Endothelial cell of umbilical vein (primary cell): ENCODE measurements at regions not wholly inside any gene's neighbourhood (a gene's known extent, or its start where the extent isn't known, plus 50 kb on each side); places are given as distances from the start of the nearest gene placed in this dataset.
"Not testable (repeated sequence)": the region's sequence is repeated elsewhere in the genome, so short reads cannot be mapped to it uniquely, and the experiment has no call there.

ENCODE experiments used
- BruUV-seq: library from RNA; stranded (reverse); fragments of 400-500 nt; replicated peaks from 2 replicates; lab custom pipeline; 2021; lab: Mats Ljungman, UMichigan
- CTCF ChIA-PET: fragments of 300-600, 350-600 bp; sonication (Branson Sonifier 250); formaldehyde crosslinking; loops from one replicate; lab custom pipeline; 2021; ENCODE audit warnings: antibody characterized with exemption, inconsistent platforms; lab: Charles Lee
- POLR2A ChIA-PET: fragments of 300-600, 350-600 bp; sonication (Branson Sonifier 250); formaldehyde crosslinking; loops from one replicate; lab custom pipeline; 2021; ENCODE audit warnings: antibody characterized with exemption, inconsistent platforms; lab: Charles Lee
- DNase-seq: peaks from one replicate; pipeline ENCODE4 v3.0.0-alpha.2; 2011; ENCODE audit warnings: low read depth, low spot score
- FAIRE-seq: peaks from 2 replicates; lab custom pipeline; 2011; peaks lifted over from hg19 to GRCh38; lab: Jason Lieb, UNC
- H2AFZ ChIP-seq: 2 replicates; pipeline ENCODE4 v1.6.0; 2012; ENCODE audit warnings: low read depth, low read length, control low read depth, inconsistent platforms
- H3K27ac ChIP-seq: 2 replicates; pipeline ENCODE4 v1.5.1; 2011; ENCODE audit warnings: low read depth, mild to moderate bottlenecking, control low read depth, low read length, moderate library complexity; ENCODE audit not compliant: insufficient read depth
- H3K27me3 ChIP-seq, 2 experiments: 2 replicates each; pipeline versions ENCODE4 v1.6.0 to v1.6.1; 2011; ENCODE audit warnings: low read length in 2 of 2, mixed read lengths in 1 of 2; ENCODE audit not compliant: control insufficient read depth in 2 of 2, insufficient read depth in 2 of 2
- H3K36me3 ChIP-seq, 2 experiments: 2 replicates in 1 of 2; 3 replicates in 1 of 2; pipeline ENCODE4 v1.5.1; 2011; ENCODE audit warnings: low read length in 2 of 2, mild to moderate bottlenecking in 1 of 2, moderate library complexity in 1 of 2; ENCODE audit not compliant: control insufficient read depth in 2 of 2, insufficient read depth in 2 of 2; ENCODE audit errors: extremely low read depth in 1 of 2
- H3K4me1 ChIP-seq: 3 replicates; pipeline ENCODE4 v1.5.1; 2011; ENCODE audit warnings: mild to moderate bottlenecking, low read length; ENCODE audit not compliant: control insufficient read depth, insufficient read depth; ENCODE audit errors: extremely low read depth
- H3K4me2 ChIP-seq: 2 replicates; pipeline ENCODE4 v1.6.1; 2011; ENCODE audit warnings: low read length, control low read depth, mixed read lengths; ENCODE audit not compliant: insufficient read depth
- H3K4me3 ChIP-seq, 3 experiments: fragments of 200-600 bp in 1 of 3; sonication (generic), shearing (Covaris generic) in 1 of 3; replicated peaks in 1 of 3; 2 replicates each; pipeline ENCODE4 v1.5.1; 2011 to 2016; ENCODE audit warnings: control low read depth in 3 of 3, low read length in 3 of 3, mild to moderate bottlenecking in 2 of 3, inconsistent platforms in 1 of 3, low read depth in 1 of 3, moderate library complexity in 1 of 3; ENCODE audit not compliant: insufficient read depth in 1 of 3
- H3K79me2 ChIP-seq: 2 replicates; pipeline ENCODE4 v1.6.0; 2012; ENCODE audit warnings: low read length, inconsistent platforms; ENCODE audit not compliant: control insufficient read depth, insufficient read depth
- H3K9ac ChIP-seq: replicated peaks from 2 replicates; pipeline ENCODE3; 2011; ENCODE audit warnings: low read length, control low read depth; ENCODE audit not compliant: insufficient read depth; ENCODE audit errors: extremely low read depth
- H3K9me1 ChIP-seq: replicated peaks from 3 replicates; pipeline ENCODE4 v1.6.0; 2011; ENCODE audit warnings: mild to moderate bottlenecking, low read length; ENCODE audit not compliant: control insufficient read depth, insufficient read depth; ENCODE audit errors: extremely low read depth
- H3K9me3 ChIP-seq: replicated peaks from 2 replicates; pipeline ENCODE4 v1.5.1; 2012; ENCODE audit warnings: low read length, inconsistent platforms; ENCODE audit not compliant: control insufficient read depth, insufficient read depth
- H4K20me1 ChIP-seq: replicated peaks from 2 replicates; pipeline ENCODE3; 2011; ENCODE audit warnings: mild to moderate bottlenecking, low read length; ENCODE audit not compliant: control insufficient read depth, insufficient read depth; ENCODE audit errors: extremely low read depth
- CTCF ChIP-seq, 2 donors: IDR thresholded peaks; 1 replicate in 1 of 2; 2 replicates in 1 of 2; pipeline ENCODE4 v1.5.1; 2011; ENCODE audit warnings: low read length in 2 of 2, mild to moderate bottlenecking in 2 of 2, moderate library complexity in 2 of 2, control low read depth in 1 of 2, inconsistent platforms in 1 of 2, low read depth in 1 of 2; ENCODE audit not compliant: insufficient read depth in 1 of 2; ENCODE audit errors: extremely low read depth in 1 of 2
- EZH2 ChIP-seq: IDR thresholded peaks from 2 replicates; pipeline ENCODE4 v1.6.1; 2012; ENCODE audit warnings: borderline replicate concordance, low read depth, mild to moderate bottlenecking, moderate library complexity, low read length, inconsistent platforms; ENCODE audit not compliant: severe bottlenecking
- FOS ChIP-seq: IDR thresholded peaks from 2 replicates; pipeline ENCODE4 v1.6.1; 2011; ENCODE audit warnings: mild to moderate bottlenecking, low read length, moderate library complexity, borderline replicate concordance; ENCODE audit not compliant: insufficient read depth
- GATA2 ChIP-seq: IDR thresholded peaks from 2 replicates; pipeline ENCODE4 v1.7.0; 2011; ENCODE audit warnings: low read depth, mild to moderate bottlenecking, moderate library complexity, mixed read lengths, low read length; ENCODE audit not compliant: insufficient read length, insufficient read depth
- JUN ChIP-seq: IDR thresholded peaks from 2 replicates; pipeline ENCODE4 v1.6.1; 2011; ENCODE audit warnings: borderline replicate concordance, low read depth; ENCODE audit not compliant: insufficient read length, insufficient read depth
- MAX ChIP-seq: IDR thresholded peaks from 2 replicates; pipeline ENCODE4 v1.6.1; 2011; ENCODE audit not compliant: insufficient read depth, insufficient read length
- MYC ChIP-seq: IDR thresholded peaks from one replicate; pipeline ENCODE4 v1.6.1; 2011; ENCODE audit warnings: mild to moderate bottlenecking, low read depth, low read length
- POLR2A ChIP-seq: IDR thresholded peaks from 2 replicates; pipeline ENCODE4 v1.6.1; 2012; ENCODE audit warnings: low read depth, mild to moderate bottlenecking, control low read depth, low read length
- POLR2AphosphoS5 ChIP-seq: IDR thresholded peaks from 2 replicates; pipeline ENCODE4 v1.6.1; 2012; ENCODE audit warnings: low read depth, mild to moderate bottlenecking, control low read depth, low read length, moderate library complexity; ENCODE audit not compliant: insufficient read depth
- dilution Hi-C: fragments of 300-500 bp; cut with MboI; formaldehyde crosslinking; loops from one replicate; pipeline ENCODE4 v1.15.0; 2019; ENCODE audit warnings: low sequenced_read_pairs; ENCODE audit not compliant: extremely low pct_ligation_motif_present
- intact Hi-C: fragments of 100-400 bp; cut with micrococcal nuclease; formaldehyde crosslinking; loops from one replicate; pipeline ENCODE4 v1.10.0; 2022

GRCh38 chr7:4486907-4487306, 195.2 kb upstream of the FOXK1 start:
- intact Hi-C loops: no loop called here
- Histone ChIP-seq H3K27ac (no peak overlapping the region), H3K9me3 (no peaks in the 10 kb centered on the region), H3K9ac (no peak overlapping the region), H3K27me3 (no peaks in the 10 kb centered on the region), H3K36me3 (no peaks in the 10 kb centered on the region), H3K4me1 (no peaks in the 10 kb centered on the region), H2AFZ (no peak overlapping the region), H3K9me1 (no peaks in the 10 kb centered on the region), H3K4me2 (no peak overlapping the region), H4K20me1 (no peaks in the 10 kb centered on the region), H3K79me2 (no peaks in the 10 kb centered on the region), H3K4me3 (no peak overlapping the region)
- dilution Hi-C loops: no loop called here
- POLR2A ChIA-PET: no interaction called here
- FAIRE-seq: no peak
- BruUV-seq: no TSS peak
- no peak for DNase-seq
- CTCF ChIA-PET: no interaction called here
- TF ChIP-seq FOS (no peak), POLR2AphosphoS5 (no peak), GATA2 (no peak), EZH2 (no peak), JUN (no peak), MYC (no peak), MAX (no peak), CTCF (IDR thresholded peaks at IDR 0.05; ENCODE audit: extremely low read depth in 1 of 2, insufficient read depth in 1 of 2, low read depth in 1 of 2, low read length in 2 of 2) (no peak), POLR2A (no peak)

GRCh38 chr7:4496911-4497310, 185.2 kb upstream of the FOXK1 start:
- H3K9me1 ChIP-seq, H3K4me1 ChIP-seq, BruUV-seq, H3K27ac ChIP-seq, H3K27me3 ChIP-seq, POLR2A ChIA-PET, H3K36me3 ChIP-seq, CTCF ChIA-PET, H3K4me2 ChIP-seq, dilution Hi-C loops, intact Hi-C loops, H3K9ac ChIP-seq, DNase-seq, FAIRE-seq, H3K4me3 ChIP-seq, H4K20me1 ChIP-seq, H2AFZ ChIP-seq, H3K9me3 ChIP-seq, H3K79me2 ChIP-seq: not testable (repeated sequence)
